ENCODE measurements at regions not wholly inside any gene's neighbourhood (a gene's known extent, or its start where the extent isn't known, plus 50 kb on each side); places are given as distances from the start of the nearest gene placed in this dataset.

DNA sequence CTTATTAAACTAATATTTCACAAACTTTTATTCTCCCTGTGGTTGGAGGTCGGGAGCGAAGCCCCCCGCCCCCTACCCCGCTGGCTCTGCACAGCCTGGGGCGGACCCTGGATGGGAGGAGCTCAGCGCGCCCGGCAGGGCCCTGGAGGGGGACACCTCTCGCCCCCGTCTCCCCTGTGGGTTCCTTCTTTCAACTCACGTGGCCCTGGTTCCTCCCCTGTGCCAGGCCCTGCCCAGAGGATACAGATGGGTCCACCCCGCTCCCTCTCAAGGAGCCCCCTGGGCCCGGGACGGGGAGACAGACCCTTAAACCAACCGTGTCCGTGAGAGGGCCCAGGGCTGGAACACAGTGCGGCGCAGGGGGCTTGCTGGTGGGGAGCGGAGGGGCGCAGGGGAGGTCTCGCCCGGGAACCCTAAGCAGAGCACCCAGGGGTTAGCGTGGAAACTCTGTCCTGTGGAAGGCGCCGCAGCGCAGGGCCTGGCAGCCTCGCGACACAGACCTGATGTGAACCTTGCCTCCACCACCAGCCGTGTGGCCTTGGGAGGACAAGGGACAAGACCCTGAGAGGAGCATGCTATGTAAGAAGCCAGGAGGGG, 103.7 kb upstream of the MVB12B start:
- no peak for TF ChIP-seq CTCF (IDR thresholded peaks at IDR 0.05)
- Histone ChIP-seq H3K27me3 (peaks cover 0 to 9% of the 10 kb centered on the region in 2 donors), H3K4me1 (peaks cover 0 to 6% of the 10 kb centered on the region in 2 donors), H3K4me3 (peak overlapping the region in 1 of 2 donors; percentile 28), H3K27ac (no peak overlapping the region), H3K9me3 (peaks cover 0 to 17% of the 10 kb centered on the region in 2 donors), H3K36me3 (no peaks in the 10 kb centered on the region)
- DNase-seq (ENCODE audit: low spot score) = peak; percentile 26

DNA sequence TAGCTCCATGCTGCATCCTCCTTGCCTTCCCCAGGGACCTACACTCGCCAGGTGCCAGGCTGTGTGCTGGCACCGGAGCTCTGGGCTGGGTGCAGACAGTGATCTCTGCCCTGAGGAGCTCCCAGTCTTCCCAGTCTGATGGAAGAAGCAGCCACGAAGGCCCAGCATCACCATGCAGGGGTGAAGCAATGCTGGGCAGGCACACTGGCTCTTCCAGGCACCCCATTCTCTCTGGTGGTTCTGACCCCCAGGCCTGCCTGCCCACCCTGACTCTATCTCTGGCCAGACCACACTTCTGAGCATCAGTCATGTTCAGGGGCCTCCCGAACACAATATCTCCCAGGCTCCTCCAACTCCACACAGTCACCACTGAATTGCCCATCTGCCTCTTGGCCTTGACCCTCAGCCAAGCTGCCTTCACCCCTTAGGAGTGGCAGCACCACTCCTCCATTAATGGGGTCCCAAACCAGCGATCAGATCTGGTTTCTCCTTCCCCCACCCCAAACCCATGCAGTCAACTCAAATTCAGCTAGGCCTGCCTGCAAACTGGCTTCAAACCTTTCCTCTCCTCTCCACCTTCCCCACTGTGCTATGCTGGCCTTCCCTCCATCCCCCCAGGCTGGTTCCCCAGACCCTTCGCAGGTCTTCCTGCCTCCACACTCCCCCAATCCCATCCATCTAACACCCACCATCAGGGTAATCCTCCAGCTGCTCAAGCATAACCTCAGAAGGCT, 102.7 kb upstream of the MVB12B start:
- H3K4me3 ChIP-seq = no peak overlapping the region

GRCh38 chr9:126225611-126226609, 100.7 kb upstream of the MVB12B start:
- Histone ChIP-seq H3K4me3 (no peak overlapping the region), H3K36me3 (no peaks in the 10 kb centered on the region), H3K27ac (no peak overlapping the region), H3K27me3 (peaks cover 0 to 9% of the 10 kb centered on the region in 2 donors), H3K4me1 (peaks cover 0 to 6% of the 10 kb centered on the region in 2 donors), H3K9me3 (peaks cover 0 to 12% of the 10 kb centered on the region in 2 donors)
- no peak for DNase-seq (ENCODE audit: low spot score)
- no peak for TF ChIP-seq CTCF (IDR thresholded peaks at IDR 0.05)

More for the DNA sequence above, 102.7 kb upstream of the MVB12B start:
- H3K9me3 ChIP-seq = peaks cover 0 to 17% of the 10 kb centered on the region in 2 donors
- H3K27ac ChIP-seq = no peak overlapping the region
- H3K36me3 ChIP-seq = no peaks in the 10 kb centered on the region
- no peak for TF ChIP-seq CTCF (IDR thresholded peaks at IDR 0.05)
- no peak for DNase-seq (ENCODE audit: low spot score)
- peaks cover 0 to 6% of the 10 kb centered on the region in 2 donors for H3K4me1 ChIP-seq
- H3K27me3 ChIP-seq = peaks cover 0 to 9% of the 10 kb centered on the region in 2 donors

DNA sequence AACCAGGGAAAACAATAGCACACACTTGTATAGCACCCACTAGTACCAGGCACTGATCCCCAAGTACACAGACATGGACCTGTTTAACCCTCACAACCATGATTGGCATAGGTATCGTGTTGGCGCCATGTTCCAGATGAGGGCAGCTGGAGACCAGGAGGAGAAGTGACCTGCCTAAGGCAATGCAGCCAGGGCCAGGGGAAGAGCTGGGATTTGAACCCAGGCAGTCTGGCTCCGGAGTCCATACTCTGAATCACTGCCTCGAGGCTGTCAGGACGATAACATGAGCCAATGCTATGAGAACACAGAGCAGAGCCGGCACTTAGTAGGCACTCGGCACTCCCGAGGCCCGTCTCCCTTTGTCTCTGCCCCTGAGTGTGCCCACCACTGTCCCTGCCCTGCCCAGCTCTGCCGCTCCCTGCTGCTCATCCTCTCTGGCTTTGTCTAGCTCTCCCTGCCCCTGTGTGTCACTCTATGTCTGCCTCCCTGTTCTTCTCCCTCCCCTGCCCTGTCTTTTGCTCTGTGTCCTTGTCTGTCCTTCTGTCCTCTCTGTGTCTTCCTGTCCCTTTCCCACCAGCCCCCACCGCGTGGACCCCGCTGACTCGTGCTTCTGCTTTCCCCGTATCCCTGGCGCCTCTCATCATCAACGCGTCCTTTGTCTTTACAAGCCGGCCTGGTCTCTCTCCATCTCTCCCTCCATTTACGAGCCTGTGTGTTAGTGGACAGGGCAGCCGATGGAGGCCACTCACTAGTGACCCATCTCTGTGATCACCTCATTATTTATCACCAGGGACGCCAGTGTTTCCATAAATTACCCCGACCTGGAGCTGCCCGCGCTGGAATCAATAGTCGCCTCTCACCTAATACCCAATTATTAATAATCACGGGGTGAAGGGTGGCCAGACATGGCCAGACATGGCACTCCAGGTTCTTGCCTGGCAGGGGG, 99.4 kb upstream of the MVB12B start:
- Histone ChIP-seq H3K27ac (no peak overlapping the region), H3K36me3 (no peaks in the 10 kb centered on the region), H3K27me3 (peaks cover 0 to 7% of the 10 kb centered on the region in 2 donors), H3K4me3 (no peak overlapping the region), H3K9me3 (no peaks in the 10 kb centered on the region), H3K4me1 (peaks cover 0 to 6% of the 10 kb centered on the region in 2 donors)
- no peak for DNase-seq (ENCODE audit: low spot score)
- no peak for TF ChIP-seq CTCF (IDR thresholded peaks at IDR 0.05)

Data from right atrium auricular region (tissue), 2 donors.